Epidermal melanocyte (primary cell): ENCODE measurements at regions not wholly inside any gene's neighbourhood (a gene's known extent, or its start where the extent isn't known, plus 50 kb on each side); places are given as distances from the start of the nearest gene placed in this dataset.
"Not testable (repeated sequence)": the region's sequence is repeated elsewhere in the genome, so short reads cannot be mapped to it uniquely, and the experiment has no call there.

Source experiments
- DNase-seq: peaks from one replicate; pipeline ENCODE4 v3.0.0; 2011; ENCODE audit warnings: low spot score; ENCODE audit not compliant: insufficient read length

- DNase-seq = not testable (repeated sequence)
Measured at GRCh38 chr16:88145824-88146405, 194.7 kb downstream of the BANP start.

DNA sequence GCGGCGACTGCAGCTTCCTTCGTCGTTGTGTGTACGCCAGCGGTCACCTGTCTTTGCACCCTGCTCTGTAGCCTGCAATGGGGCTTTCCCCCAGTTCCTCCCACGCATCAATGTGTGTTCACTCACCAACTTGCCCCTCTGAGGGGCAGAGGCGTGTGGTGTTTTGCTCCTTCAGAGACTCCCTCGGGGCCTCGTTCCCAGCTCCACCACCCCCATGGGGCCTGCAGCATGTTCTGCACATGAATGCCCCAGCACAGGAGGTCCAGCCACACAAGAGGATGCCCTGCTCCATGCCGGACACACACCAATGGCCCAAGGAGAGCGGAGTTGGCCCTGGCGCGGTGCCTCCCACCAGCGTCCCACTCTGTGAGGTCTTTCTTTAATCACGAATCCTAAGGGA is 196.8 kb downstream of the BANP start:
- not testable (repeated sequence) for DNase-seq

GRCh38 chr16:88148682-88149081 is 197.4 kb downstream of the BANP start:
- not testable (repeated sequence) for DNase-seq

- not testable (repeated sequence) for DNase-seq
Measured at GRCh38 chr16:88149158-88149603, 197.9 kb downstream of the BANP start.

GRCh38 chr16:88149663-88150062 is 198.4 kb downstream of the BANP start:
- DNase-seq = not testable (repeated sequence)

DNA sequence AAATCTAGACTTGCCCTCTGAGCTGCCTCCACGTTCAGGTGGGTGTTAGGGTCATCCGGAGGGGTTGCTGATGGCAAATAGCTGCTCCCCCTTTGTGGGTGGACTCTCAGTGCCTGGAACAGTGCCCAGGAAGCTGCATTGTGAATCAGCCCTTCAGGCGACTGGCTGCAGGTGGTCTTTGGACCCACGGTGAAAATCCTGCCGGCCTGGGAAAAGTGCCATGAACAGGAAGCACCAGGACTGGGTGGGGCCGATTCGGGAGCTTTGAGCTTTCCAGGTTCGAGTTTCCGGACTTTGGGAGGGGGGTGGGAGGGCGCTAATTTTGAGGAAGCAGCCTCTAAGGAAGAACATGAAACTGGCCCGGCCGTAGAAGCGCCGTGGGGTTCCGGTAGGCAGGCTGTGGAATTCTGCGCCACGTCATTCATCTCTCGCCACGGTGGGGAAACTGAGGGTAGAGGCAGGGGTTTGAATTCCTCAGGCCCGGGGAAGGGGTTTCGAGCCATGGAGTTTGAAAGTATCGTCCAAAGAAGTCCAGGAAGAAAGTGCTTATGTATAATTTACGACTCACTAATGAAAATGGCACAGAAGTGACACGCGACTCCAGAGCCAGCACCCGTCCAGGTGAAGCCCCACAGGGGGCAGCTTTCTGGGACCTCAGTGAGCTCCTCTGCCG is 199.4 kb downstream of the BANP start:
- DNase-seq = not testable (repeated sequence)

DNA sequence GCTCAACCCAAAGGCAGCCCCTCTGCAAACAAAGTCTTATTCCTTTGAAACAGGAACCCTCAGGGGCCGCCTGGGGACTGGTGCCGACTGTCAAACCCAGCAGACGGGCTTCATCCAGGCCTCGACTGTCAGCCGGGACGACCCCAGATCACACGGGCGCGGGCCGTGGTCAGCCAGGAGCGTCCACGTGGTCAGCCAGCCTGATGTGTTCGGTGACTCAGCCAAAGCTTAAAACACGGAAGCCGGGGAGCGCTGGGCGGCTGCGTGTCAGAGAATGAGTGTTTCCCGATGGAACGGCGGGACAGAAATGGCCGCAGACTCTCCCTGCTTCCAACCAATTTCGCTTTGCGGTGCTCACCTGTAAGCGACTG is 199.9 kb downstream of the BANP start:
- not testable (repeated sequence) for DNase-seq

DNA sequence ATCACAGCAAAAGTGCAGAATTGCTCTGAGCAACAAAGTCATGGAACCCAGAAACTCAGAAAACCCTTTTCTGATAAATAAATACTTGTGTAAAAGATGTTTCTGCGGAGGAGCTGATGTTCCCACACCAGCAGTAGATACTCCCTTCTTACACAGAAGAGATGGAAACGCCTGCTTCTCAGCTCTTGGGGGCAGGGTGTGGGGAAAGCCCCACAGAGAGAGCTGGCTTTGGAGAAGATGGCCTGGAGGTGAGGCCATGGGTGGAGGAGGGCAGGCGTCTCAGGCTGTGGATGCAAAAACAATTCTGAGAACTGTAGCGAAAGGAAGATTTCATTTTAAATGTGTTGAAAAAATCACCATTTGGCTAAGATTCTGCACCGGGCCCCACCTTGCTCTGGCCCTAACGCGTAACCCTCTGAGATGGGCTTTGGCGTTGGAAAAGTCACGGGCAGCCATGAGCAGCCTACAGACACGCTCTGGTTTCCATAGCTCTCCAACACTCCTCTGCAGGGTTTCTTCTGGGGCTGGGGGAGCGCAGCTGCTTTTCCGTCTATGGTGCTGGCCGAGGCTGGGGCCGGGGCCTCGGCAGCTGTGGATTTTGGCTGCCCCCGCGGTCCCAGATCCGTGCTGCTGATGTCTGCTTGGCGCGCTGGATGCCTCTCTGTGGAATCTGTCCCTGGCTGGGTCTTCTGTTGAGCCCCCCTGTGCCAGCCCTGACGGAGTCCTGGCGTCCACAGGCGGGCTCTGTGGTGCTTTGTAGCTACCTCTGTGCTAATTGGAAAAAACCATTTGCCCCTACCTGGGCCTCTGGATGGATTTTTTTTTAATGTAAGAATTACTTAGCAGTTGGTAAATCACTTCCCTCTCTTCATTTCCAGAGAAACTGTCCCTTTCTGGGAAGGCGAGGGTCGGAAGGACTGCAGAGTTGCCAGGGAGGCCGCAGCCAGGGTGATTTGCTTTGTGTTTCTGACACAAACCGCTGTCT is 200.9 kb downstream of the BANP start:
- not testable (repeated sequence) for DNase-seq

- DNase-seq = not testable (repeated sequence)
Measured at GRCh38 chr16:88152879-88153278, 201.6 kb downstream of the BANP start.

- not testable (repeated sequence) for DNase-seq
Measured at GRCh38 chr16:88153516-88153915, 202.3 kb downstream of the BANP start.

DNA sequence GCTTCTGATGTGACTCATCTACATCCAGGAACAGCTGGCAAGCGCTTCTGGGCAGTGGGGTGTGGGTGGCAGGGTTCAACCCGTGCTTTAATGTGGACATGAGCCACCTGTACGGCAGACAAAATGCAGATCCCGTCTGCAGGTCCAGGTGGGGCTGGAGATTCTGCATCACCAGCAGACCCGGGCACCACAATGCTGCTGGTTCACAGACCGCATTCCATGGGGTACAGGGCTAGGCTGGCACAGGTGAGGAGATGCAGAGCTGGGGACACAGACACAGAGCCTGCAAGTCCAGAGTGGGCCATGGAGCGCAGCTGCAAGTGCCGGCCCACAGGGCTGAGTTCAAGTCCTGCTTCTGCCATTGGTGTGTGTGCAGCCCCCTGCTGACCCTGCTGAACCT is 203.7 kb downstream of the BANP start:
- not testable (repeated sequence) for DNase-seq

DNA sequence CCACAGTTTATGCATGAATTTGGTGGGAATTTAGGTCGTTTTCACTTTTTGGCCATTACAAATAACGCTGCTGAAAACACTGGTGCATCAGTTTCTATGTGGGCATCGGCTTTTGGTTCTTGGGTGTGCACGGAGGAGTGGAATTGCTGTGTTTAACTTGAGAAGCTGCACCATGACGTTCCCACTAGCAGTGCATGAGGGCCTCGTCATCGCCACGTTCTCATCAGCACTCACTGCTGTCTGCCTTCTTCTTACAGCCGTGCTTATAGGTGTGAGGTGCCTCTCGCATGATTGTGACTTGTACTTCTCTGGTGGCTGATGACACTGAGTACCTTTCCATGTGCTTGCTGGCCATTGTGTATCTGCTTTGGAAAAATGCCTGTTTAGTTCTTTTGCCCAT is 204.4 kb downstream of the BANP start:
- not testable (repeated sequence) for DNase-seq

- not testable (repeated sequence) for DNase-seq
Measured at GRCh38 chr16:88156640-88157283, 205.5 kb downstream of the BANP start.

GRCh38 chr16:88157686-88158085 is 206.5 kb downstream of the BANP start:
- not testable (repeated sequence) for DNase-seq

DNA sequence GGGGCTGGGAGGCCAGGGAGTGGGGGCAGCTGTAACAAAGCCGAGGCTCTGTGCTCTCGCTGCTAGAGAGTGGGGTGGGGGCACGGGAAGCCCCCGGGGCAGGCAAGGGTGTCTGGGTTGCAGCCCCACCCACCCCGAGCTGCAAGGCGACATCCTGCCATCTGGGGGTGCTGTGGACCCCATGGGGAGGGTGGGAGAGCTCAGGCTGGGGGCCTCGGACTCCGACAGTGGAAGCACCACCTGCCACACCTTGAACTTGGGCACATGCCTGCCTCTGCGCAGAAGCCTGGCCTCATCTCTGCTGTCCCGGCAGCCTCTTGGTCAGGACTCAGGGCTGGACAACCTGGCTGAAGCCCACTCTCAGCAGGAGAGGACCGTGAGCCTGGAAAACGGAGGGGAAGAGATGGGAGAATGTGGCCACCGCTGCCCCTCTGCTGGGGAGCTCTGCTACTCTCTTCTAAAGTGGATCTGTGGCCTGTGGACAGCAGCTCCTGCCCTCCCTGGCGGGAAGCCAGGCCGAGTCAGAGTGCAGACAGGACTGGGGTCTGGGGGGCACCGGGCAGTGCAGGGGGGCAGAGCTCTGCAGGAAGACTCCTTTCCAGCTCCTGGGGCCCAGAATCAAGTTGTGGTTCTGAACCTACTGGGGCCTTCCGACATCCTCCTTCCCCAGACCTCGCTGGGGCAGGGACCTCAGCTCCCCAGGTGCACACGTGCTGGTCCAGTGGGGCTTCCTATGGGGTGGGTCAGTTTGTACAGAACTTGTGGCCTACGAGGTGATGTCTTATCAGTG is 207.2 kb downstream of the BANP start:
- DNase-seq = not testable (repeated sequence)

GRCh38 chr16:88159046-88159896 is 208.0 kb downstream of the BANP start:
- DNase-seq = not testable (repeated sequence)

- not testable (repeated sequence) for DNase-seq
Measured at GRCh38 chr16:88159897-88160335, 208.7 kb downstream of the BANP start.

- DNase-seq = not testable (repeated sequence)
Measured at GRCh38 chr16:88161191-88161590, 210.0 kb downstream of the BANP start.

DNA sequence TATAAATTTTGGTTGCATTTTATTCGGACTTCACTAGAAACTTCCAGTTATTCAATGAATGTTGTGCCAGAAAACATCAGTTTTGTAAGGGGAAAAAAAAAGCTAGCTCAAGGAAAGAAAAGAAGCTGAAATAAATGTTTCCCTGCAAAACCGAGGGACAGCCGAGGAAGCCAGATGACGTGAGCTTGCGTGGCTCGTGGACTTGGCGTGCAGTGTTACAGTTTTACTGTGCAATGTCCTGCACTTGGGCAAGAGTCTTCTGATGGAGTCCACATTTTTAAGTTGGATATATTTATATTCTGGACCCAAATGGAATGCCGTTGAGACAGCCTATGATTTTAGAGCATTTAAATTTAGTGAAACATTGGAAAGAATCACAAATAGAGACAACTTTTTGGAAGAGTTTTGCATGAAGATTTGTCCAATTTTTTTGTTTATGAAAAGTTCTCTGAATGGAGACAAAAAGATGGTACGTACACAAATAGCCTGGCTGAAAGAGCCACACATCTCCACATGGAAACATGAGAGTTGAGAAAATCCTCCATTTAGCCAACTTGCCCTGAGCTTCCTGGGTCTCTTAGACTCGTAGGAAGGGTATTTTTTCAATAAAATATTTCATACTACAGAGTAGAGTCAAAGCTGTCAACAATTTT is 210.5 kb downstream of the BANP start:
- not testable (repeated sequence) for DNase-seq
